SK-N-SH treated with all-trans-retinoic acid at 6 μM for 48 hours (cell line): ENCODE measurements at regions not wholly inside any gene's neighbourhood (a gene's known extent, or its start where the extent isn't known, plus 50 kb on each side); places are given as distances from the start of the nearest gene placed in this dataset.

Source experiments
- GLIS3 ChIP-seq: fragments of 250-450 bp; sonication (Bioruptor Pico); IDR thresholded peaks from 2 replicates; pipeline ENCODE4 v1.5.0; 2020; ENCODE audit warnings: mild to moderate bottlenecking, moderate library complexity
- POU6F1 ChIP-seq: fragments of 250-450 bp; sonication (Bioruptor Pico); IDR thresholded peaks from 2 replicates; pipeline ENCODE4 v1.8.0; 2021; ENCODE audit warnings: low read depth, mild to moderate bottlenecking, moderate library complexity, borderline replicate concordance
- PPARA ChIP-seq: fragments of 250-450 bp; sonication (Bioruptor Pico); IDR thresholded peaks from 2 replicates; pipeline ENCODE4 v1.5.0; 2020; ENCODE audit warnings: mild to moderate bottlenecking, borderline replicate concordance
- RARB ChIP-seq: fragments of 250-450 bp; sonication (Bioruptor Pico); IDR thresholded peaks from 2 replicates; pipeline ENCODE4 v1.8.0; 2021; ENCODE audit warnings: mild to moderate bottlenecking, moderate library complexity
- SNAI2 ChIP-seq: fragments of 250-450 bp; sonication (Bioruptor Pico); IDR thresholded peaks from 2 replicates; pipeline ENCODE4 v1.5.0; 2020; ENCODE audit warnings: mild to moderate bottlenecking, moderate library complexity
- TSHZ2 ChIP-seq: fragments of 250-450 bp; sonication (Bioruptor Pico); IDR thresholded peaks from 2 replicates; pipeline ENCODE4 v1.5.0; 2020; ENCODE audit warnings: mild to moderate bottlenecking, moderate library complexity
- ZC3H10 ChIP-seq: fragments of 250-450 bp; sonication (Bioruptor Pico); IDR thresholded peaks from 2 replicates; pipeline ENCODE4 v1.5.1; 2021; ENCODE audit warnings: mild to moderate bottlenecking, moderate library complexity
- ZFP3 ChIP-seq: fragments of 250-450 bp; sonication (Bioruptor Pico); IDR thresholded peaks from 2 replicates; pipeline ENCODE4 v1.5.0; 2020; ENCODE audit warnings: mild to moderate bottlenecking, moderate library complexity
- ZFP30 ChIP-seq: fragments of 450-650 bp; formaldehyde crosslinking; IDR thresholded peaks from 2 replicates; pipeline ENCODE4 v1.5.0; 2022; ENCODE audit warnings: mild to moderate bottlenecking, moderate library complexity
- ZNF565 ChIP-seq: fragments of 450-650 bp; formaldehyde crosslinking; conservative IDR thresholded peaks from 2 replicates; pipeline ENCODE4 v1.5.0; 2020; ENCODE audit warnings: low read depth, mild to moderate bottlenecking, moderate library complexity
- ZNF8 ChIP-seq: fragments of 450-650 bp; formaldehyde crosslinking; IDR thresholded peaks from 2 replicates; pipeline ENCODE4 v1.5.0; 2020; ENCODE audit warnings: mild to moderate bottlenecking, moderate library complexity
- TF ChIP-seq, protein P1 (sequence below): fragments of 250-450 bp; sonication (Bioruptor Pico); IDR thresholded peaks from 2 replicates; pipeline ENCODE4 v1.8.0; 2020; ENCODE audit warnings: mild to moderate bottlenecking, moderate library complexity, borderline replicate concordance
- TF ChIP-seq, protein P2 (sequence below): fragments of 250-450 bp; sonication (Bioruptor Pico); IDR thresholded peaks from 2 replicates; pipeline ENCODE4 v1.5.1; 2021; ENCODE audit warnings: mild to moderate bottlenecking, moderate library complexity

DNA sequence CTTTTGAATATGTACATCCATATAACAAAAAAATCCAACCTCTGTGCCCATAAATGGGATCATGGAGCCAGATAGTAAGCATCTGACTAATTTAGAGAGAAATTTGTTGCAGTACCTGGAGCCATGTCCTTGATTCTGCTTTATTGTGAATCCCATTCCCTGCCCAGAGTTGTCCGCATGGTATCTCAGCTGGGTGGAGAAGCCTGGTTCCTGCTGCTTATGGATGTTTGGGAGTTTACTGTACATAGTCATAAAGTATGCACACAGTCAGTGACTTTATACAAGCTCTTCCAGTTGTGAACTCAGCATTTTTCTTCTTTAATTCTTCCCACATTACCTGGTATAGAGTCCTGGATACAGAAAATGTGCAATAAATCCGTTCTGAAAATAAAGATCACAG, 346.0 kb downstream of the FIGN start:
- TF ChIP-seq ZFP30 (CRISPR knock-in tag) (no peak), ZNF565 (CRISPR knock-in tag) (no peak), TSHZ2 (no peak), POU6F1 (CRISPR knock-in tag) (no peak), ZNF8 (CRISPR knock-in tag) (no peak), ZFP3 (CRISPR knock-in tag) (no peak), PPARA (CRISPR knock-in tag) (no peak), RARB (CRISPR knock-in tag) (no peak), GLIS3 (CRISPR knock-in tag) (no peak), ZC3H10 (CRISPR knock-in tag) (no peak), SNAI2 (CRISPR knock-in tag) (no peak)
- TF ChIP-seq, protein P1, sequence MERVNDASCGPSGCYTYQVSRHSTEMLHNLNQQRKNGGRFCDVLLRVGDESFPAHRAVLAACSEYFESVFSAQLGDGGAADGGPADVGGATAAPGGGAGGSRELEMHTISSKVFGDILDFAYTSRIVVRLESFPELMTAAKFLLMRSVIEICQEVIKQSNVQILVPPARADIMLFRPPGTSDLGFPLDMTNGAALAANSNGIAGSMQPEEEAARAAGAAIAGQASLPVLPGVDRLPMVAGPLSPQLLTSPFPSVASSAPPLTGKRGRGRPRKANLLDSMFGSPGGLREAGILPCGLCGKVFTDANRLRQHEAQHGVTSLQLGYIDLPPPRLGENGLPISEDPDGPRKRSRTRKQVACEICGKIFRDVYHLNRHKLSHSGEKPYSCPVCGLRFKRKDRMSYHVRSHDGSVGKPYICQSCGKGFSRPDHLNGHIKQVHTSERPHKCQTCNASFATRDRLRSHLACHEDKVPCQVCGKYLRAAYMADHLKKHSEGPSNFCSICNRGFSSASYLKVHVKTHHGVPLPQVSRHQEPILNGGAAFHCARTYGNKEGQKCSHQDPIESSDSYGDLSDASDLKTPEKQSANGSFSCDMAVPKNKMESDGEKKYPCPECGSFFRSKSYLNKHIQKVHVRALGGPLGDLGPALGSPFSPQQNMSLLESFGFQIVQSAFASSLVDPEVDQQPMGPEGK (CRISPR knock-in tag) = no peak
- TF ChIP-seq, protein P2, sequence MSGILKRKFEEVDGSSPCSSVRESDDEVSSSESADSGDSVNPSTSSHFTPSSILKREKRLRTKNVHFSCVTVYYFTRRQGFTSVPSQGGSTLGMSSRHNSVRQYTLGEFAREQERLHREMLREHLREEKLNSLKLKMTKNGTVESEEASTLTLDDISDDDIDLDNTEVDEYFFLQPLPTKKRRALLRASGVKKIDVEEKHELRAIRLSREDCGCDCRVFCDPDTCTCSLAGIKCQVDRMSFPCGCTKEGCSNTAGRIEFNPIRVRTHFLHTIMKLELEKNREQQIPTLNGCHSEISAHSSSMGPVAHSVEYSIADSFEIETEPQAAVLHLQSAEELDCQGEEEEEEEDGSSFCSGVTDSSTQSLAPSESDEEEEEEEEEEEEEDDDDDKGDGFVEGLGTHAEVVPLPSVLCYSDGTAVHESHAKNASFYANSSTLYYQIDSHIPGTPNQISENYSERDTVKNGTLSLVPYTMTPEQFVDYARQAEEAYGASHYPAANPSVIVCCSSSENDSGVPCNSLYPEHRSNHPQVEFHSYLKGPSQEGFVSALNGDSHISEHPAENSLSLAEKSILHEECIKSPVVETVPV (CRISPR knock-in tag) = no peak
